ENCODE measurements at regions not wholly inside any gene's neighbourhood (a gene's known extent, or its start where the extent isn't known, plus 50 kb on each side); places are given as distances from the start of the nearest gene placed in this dataset.

- Mint-ChIP-seq H3K36me3 (ENCODE audit: insufficient read depth) (no peaks in the 10 kb centered on the region), H3K27me3 (ENCODE audit: low read depth) (peaks cover 6% of the 10 kb centered on the region), H3K4me1 (ENCODE audit: low read depth) (no peaks in the 10 kb centered on the region), H3K9me3 (no peaks in the 10 kb centered on the region), H3K4me3 (no peak overlapping the region)
- ATAC-seq (no peak), DNase-seq (no peak)
These were observed 70.3 kb upstream of the PAK5 start for GRCh38 chr20:9909167-9909566.

- Mint-ChIP-seq H3K4me1 (ENCODE audit: low read depth) (no peaks in the 10 kb centered on the region), H3K27me3 (ENCODE audit: low read depth) (peaks cover 4% of the 10 kb centered on the region), H3K4me3 (no peak overlapping the region), H3K9me3 (no peaks in the 10 kb centered on the region), H3K36me3 (ENCODE audit: insufficient read depth) (no peaks in the 10 kb centered on the region)
- no peak for ATAC-seq
- DNase-seq, result no peak
These were observed 64.3 kb upstream of the PAK5 start for GRCh38 chr20:9903048-9903655.

GRCh38 chr20:9889270-9889981, 50.5 kb upstream of the PAK5 start:
- Mint-ChIP-seq H3K4me1 (ENCODE audit: low read depth) (peaks cover 3% of the 10 kb centered on the region), H3K9me3 (peaks cover 10% of the 10 kb centered on the region), H3K4me3 (no peak overlapping the region), H3K36me3 (ENCODE audit: insufficient read depth) (no peaks in the 10 kb centered on the region), H3K27me3 (ENCODE audit: low read depth) (peaks cover 11% of the 10 kb centered on the region)
- ATAC-seq, result no peak
- no peak for DNase-seq

Measured in activated T-cell treated with anti-CD3 and anti-CD28 coated beads, Interleukin-2, amount 50 U/mL, for 4 hours (primary cell).